HCT116 (cell line): ENCODE measurements at regions not wholly inside any gene's neighbourhood (a gene's known extent, or its start where the extent isn't known, plus 50 kb on each side); places are given as distances from the start of the nearest gene placed in this dataset.

ENCODE experiments used
- ATAC-seq: fragments of 200-7000 bp; cut with Tn5 transposase; 2 replicates; pipeline ENCODE4 v1.9.1; 2020; ENCODE audit warnings: mild to moderate bottlenecking, moderate library complexity
- BruUV-seq: library from RNA; stranded (reverse); fragments of 400-500 nt; replicated peaks from 2 replicates; lab custom pipeline; 2021; lab: Mats Ljungman, UMichigan
- CTCF ChIA-PET: fragments of 300-600 bp; sonication (Branson Sonifier 250); formaldehyde crosslinking; loops from one replicate; lab custom pipeline; 2021; ENCODE audit warnings: antibody characterized with exemption; lab: Charles Lee
- POLR2A ChIA-PET: fragments of 300-600, 350-600 bp; sonication (Branson Sonifier 250); formaldehyde crosslinking; loops from one replicate; lab custom pipeline; 2021; ENCODE audit warnings: antibody characterized with exemption; lab: Charles Lee
- RAD21 ChIA-PET, 2 experiments: fragments of 300-600 bp; sonication (Branson Sonifier 250); formaldehyde crosslinking; loops; one replicate each; lab custom pipeline; 2023; ENCODE audit warnings: low total read pairs in 2 of 2; ENCODE audit not compliant: uncharacterized antibody in 2 of 2, unreplicated experiment in 2 of 2, low non-redundant PET in 1 of 2; lab: Charles Lee
- DNase-seq: peaks from one replicate; pipeline ENCODE4 v3.0.0-alpha.2; 2010; ENCODE audit warnings: low read depth, low spot score
- H2AFZ ChIP-seq: fragments of 200-600 bp; shearing (Covaris generic), sonication (generic); 2 replicates; pipeline ENCODE4 v1.6.1; 2017; ENCODE audit warnings: low read depth, mixed run types, mixed read lengths, antibody characterized with exemption, low read length; ENCODE audit not compliant: poor library complexity, severe bottlenecking
- H3K27ac ChIP-seq: 2 replicates; pipeline ENCODE4 v1.5.1; 2012; ENCODE audit warnings: low read depth, low read length
- H3K27me3 ChIP-seq: fragments of 200-600 bp; sonication (generic); 2 replicates; pipeline ENCODE4 v1.6.1; 2016; ENCODE audit warnings: mixed run types, low read length, mixed read lengths; ENCODE audit not compliant: insufficient read depth
- H3K36me3 ChIP-seq, 2 experiments: fragments of 200-500 bp in 1 of 2; fragments of 200-600 bp in 1 of 2; sonication (Bioruptor generic) in 1 of 2; sonication (generic) in 1 of 2; 2 replicates each; pipeline versions ENCODE4 v1.5.1 to v1.6.1; 2014 to 2016; ENCODE audit warnings: low read length in 2 of 2, inconsistent platforms in 1 of 2, mixed read lengths in 1 of 2, mixed run types in 1 of 2; ENCODE audit not compliant: insufficient read depth in 2 of 2, control insufficient read depth in 1 of 2
- H3K4me1 ChIP-seq, 2 experiments: fragments of 200-600 bp in 1 of 2; sonication (generic) in 1 of 2; 2 replicates each; pipeline versions ENCODE4 v1.5.1 to v1.6.1; 2012 to 2017; ENCODE audit warnings: low read length in 2 of 2, inconsistent platforms in 1 of 2, mild to moderate bottlenecking in 1 of 2, mixed read lengths in 1 of 2, mixed run types in 1 of 2, moderate library complexity in 1 of 2; ENCODE audit not compliant: insufficient read depth in 2 of 2, control insufficient read depth in 1 of 2
- H3K4me2 ChIP-seq: fragments of 200-600 bp; sonication (generic); 2 replicates; pipeline ENCODE4 v1.6.1; 2017; ENCODE audit warnings: mixed run types, low read length, mixed read lengths
- H3K4me3 ChIP-seq, 2 experiments: fragments of 200-600 bp in 1 of 2; sonication (generic) in 1 of 2; replicated peaks in 1 of 2; 2 replicates each; pipeline ENCODE4 v1.5.1; 2011 to 2016; ENCODE audit warnings: low read length in 2 of 2, control low read depth in 1 of 2, low read depth in 1 of 2, mild to moderate bottlenecking in 1 of 2, mixed read lengths in 1 of 2, mixed run types in 1 of 2
- H3K79me2 ChIP-seq: fragments of 200-600 bp; sonication (generic); 2 replicates; pipeline ENCODE4 v1.6.1; 2017; ENCODE audit warnings: mild to moderate bottlenecking, mixed run types, low read length, moderate library complexity, mixed read lengths; ENCODE audit not compliant: insufficient read depth
- H3K9ac ChIP-seq: fragments of 200-600 bp; sonication (generic); 2 replicates; pipeline ENCODE4 v1.6.1; 2016; ENCODE audit warnings: low read length, mixed read lengths
- H3K9me2 ChIP-seq: fragments of 200-600 bp; sonication (generic), shearing (Covaris generic); 2 replicates; pipeline ENCODE4 v1.6.1; 2017; ENCODE audit warnings: mixed run types, mild to moderate bottlenecking, moderate library complexity; ENCODE audit not compliant: insufficient read depth
- H3K9me3 ChIP-seq, 2 experiments: fragments of 200-500 bp in 1 of 2; fragments of 200-600 bp in 1 of 2; sonication (Bioruptor generic) in 1 of 2; sonication (generic) in 1 of 2; 2 replicates each; pipeline ENCODE4 v1.6.1; 2014 to 2017; ENCODE audit warnings: low read length in 2 of 2, mixed read lengths in 2 of 2, inconsistent platforms in 1 of 2, low read depth in 1 of 2, mild to moderate bottlenecking in 1 of 2, mixed run types in 1 of 2, moderate library complexity in 1 of 2; ENCODE audit not compliant: control insufficient read depth in 1 of 2, insufficient read depth in 1 of 2
- H4K20me1 ChIP-seq: fragments of 200-600 bp; sonication (generic), shearing (Covaris generic); 2 replicates; pipeline ENCODE4 v1.6.1; 2017; ENCODE audit warnings: mixed run types, mild to moderate bottlenecking, moderate library complexity; ENCODE audit not compliant: insufficient read depth
- ATF3 ChIP-seq: IDR thresholded peaks from 2 replicates; pipeline ENCODE4 v1.6.1; 2012
- CBX3 ChIP-seq: IDR thresholded peaks from 2 replicates; pipeline ENCODE4 v1.6.1; 2012; ENCODE audit warnings: low read depth
- CEBPB ChIP-seq: IDR thresholded peaks from 2 replicates; pipeline ENCODE4 v1.6.1; 2012; ENCODE audit warnings: low read depth
- EGR1 ChIP-seq: IDR thresholded peaks from 2 replicates; pipeline ENCODE4 v1.6.1; 2012; ENCODE audit warnings: low read depth
- ELF1 ChIP-seq: IDR thresholded peaks from 2 replicates; pipeline ENCODE4 v1.6.1; 2012; ENCODE audit warnings: low read depth, borderline replicate concordance
- EZH2 ChIP-seq: fragments of 200-600 bp; sonication (generic); IDR thresholded peaks from 2 replicates; pipeline ENCODE4 v1.6.1; 2017; ENCODE audit warnings: antibody characterized with exemption, mixed run types
- EZH2phosphoT487 ChIP-seq: fragments of 200-600 bp; IDR thresholded peaks from 2 replicates; pipeline ENCODE4 v1.6.1; 2018; ENCODE audit warnings: antibody characterized with exemption, borderline replicate concordance
- FOSL1 ChIP-seq: IDR thresholded peaks from 2 replicates; pipeline ENCODE4 v1.6.1; 2012; ENCODE audit warnings: low read depth
- JUND ChIP-seq: IDR thresholded peaks from 2 replicates; pipeline ENCODE4 v1.6.1; 2012
- POLR2A ChIP-seq: IDR thresholded peaks from 2 replicates; pipeline ENCODE4 v1.7.0; 2011; ENCODE audit warnings: borderline replicate concordance; ENCODE audit not compliant: insufficient read depth, insufficient read length; ENCODE audit errors: extremely low read depth
- POLR2AphosphoS5 ChIP-seq: IDR thresholded peaks from 2 replicates; pipeline ENCODE4 v1.6.1; 2011; ENCODE audit warnings: mild to moderate bottlenecking, low read depth, low read length, moderate library complexity
- SP1 ChIP-seq: IDR thresholded peaks from 2 replicates; pipeline ENCODE4 v1.6.1; 2012; ENCODE audit warnings: low read depth
- SRF ChIP-seq: IDR thresholded peaks from 2 replicates; pipeline ENCODE4 v1.6.1; 2012; ENCODE audit warnings: low read depth
- YY1 ChIP-seq: IDR thresholded peaks from 2 replicates; pipeline ENCODE4 v1.6.1; 2011; ENCODE audit warnings: low read length, low read depth, moderate library complexity, mild to moderate bottlenecking; ENCODE audit not compliant: insufficient replicate concordance; ENCODE audit errors: extremely low read depth
- ZFX ChIP-seq: fragments of 450-650 bp; IDR thresholded peaks from 2 replicates; pipeline ENCODE4 v1.6.1; 2017
- intact Hi-C: fragments of 100-400 bp; cut with micrococcal nuclease; formaldehyde crosslinking; loops from 2 replicates; pipeline ENCODE4 v1.10.0; 2022
- TF ChIP-seq, protein P1 (sequence below): IDR thresholded peaks from 2 replicates; pipeline ENCODE4 v1.6.1; 2012; ENCODE audit warnings: low read depth
- TF ChIP-seq, protein P2 (sequence below): IDR thresholded peaks from 2 replicates; pipeline ENCODE4 v1.6.1; 2012
- TF ChIP-seq, protein P3 (sequence below): IDR thresholded peaks from 2 replicates; pipeline ENCODE4 v1.6.1; 2011; ENCODE audit warnings: mild to moderate bottlenecking, low read length, moderate library complexity; ENCODE audit not compliant: insufficient replicate concordance; ENCODE audit errors: extremely low read depth

GRCh38 chr10:2620827-2621521 lies 446.4 kb upstream of the PFKP start:
- Histone ChIP-seq H3K4me2 (no peak overlapping the region), H3K4me3 (no peak overlapping the region), H3K79me2 (no peaks in the 10 kb centered on the region), H3K4me1 (no peaks in the 10 kb centered on the region), H3K9me2 (no peaks in the 10 kb centered on the region), H3K27ac (no peak overlapping the region), H3K9ac (no peak overlapping the region), H3K9me3 (peaks cover 3 to 13% of the 10 kb centered on the region in 2 experiments; a peak in 2 of 4 replicates), H3K27me3 (no peaks in the 10 kb centered on the region), H2AFZ (no peak overlapping the region), H4K20me1 (no peaks in the 10 kb centered on the region), H3K36me3 (no peaks in the 10 kb centered on the region)
- RAD21 ChIA-PET: no interaction called here
- CTCF ChIA-PET: no interaction called here
- POLR2A ChIA-PET: no interaction called here
- BruUV-seq: no TSS peak
- DNase-seq (no peak), ATAC-seq (no peak)
- intact Hi-C loops: no loop called here
- no peak for TF ChIP-seq EGR1
- no peak for TF ChIP-seq CBX3
- TF ChIP-seq, protein P1, sequence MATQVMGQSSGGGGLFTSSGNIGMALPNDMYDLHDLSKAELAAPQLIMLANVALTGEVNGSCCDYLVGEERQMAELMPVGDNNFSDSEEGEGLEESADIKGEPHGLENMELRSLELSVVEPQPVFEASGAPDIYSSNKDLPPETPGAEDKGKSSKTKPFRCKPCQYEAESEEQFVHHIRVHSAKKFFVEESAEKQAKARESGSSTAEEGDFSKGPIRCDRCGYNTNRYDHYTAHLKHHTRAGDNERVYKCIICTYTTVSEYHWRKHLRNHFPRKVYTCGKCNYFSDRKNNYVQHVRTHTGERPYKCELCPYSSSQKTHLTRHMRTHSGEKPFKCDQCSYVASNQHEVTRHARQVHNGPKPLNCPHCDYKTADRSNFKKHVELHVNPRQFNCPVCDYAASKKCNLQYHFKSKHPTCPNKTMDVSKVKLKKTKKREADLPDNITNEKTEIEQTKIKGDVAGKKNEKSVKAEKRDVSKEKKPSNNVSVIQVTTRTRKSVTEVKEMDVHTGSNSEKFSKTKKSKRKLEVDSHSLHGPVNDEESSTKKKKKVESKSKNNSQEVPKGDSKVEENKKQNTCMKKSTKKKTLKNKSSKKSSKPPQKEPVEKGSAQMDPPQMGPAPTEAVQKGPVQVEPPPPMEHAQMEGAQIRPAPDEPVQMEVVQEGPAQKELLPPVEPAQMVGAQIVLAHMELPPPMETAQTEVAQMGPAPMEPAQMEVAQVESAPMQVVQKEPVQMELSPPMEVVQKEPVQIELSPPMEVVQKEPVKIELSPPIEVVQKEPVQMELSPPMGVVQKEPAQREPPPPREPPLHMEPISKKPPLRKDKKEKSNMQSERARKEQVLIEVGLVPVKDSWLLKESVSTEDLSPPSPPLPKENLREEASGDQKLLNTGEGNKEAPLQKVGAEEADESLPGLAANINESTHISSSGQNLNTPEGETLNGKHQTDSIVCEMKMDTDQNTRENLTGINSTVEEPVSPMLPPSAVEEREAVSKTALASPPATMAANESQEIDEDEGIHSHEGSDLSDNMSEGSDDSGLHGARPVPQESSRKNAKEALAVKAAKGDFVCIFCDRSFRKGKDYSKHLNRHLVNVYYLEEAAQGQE: no peak
- TF ChIP-seq, protein P2, sequence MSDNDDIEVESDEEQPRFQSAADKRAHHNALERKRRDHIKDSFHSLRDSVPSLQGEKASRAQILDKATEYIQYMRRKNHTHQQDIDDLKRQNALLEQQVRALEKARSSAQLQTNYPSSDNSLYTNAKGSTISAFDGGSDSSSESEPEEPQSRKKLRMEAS: no peak
- TF ChIP-seq EZH2phosphoT487: no peak
- TF ChIP-seq ATF3: no peak
- TF ChIP-seq POLR2A: no peak
- no peak for TF ChIP-seq ELF1
- TF ChIP-seq CEBPB: no peak
- TF ChIP-seq SRF: no peak
- TF ChIP-seq, protein P3, sequence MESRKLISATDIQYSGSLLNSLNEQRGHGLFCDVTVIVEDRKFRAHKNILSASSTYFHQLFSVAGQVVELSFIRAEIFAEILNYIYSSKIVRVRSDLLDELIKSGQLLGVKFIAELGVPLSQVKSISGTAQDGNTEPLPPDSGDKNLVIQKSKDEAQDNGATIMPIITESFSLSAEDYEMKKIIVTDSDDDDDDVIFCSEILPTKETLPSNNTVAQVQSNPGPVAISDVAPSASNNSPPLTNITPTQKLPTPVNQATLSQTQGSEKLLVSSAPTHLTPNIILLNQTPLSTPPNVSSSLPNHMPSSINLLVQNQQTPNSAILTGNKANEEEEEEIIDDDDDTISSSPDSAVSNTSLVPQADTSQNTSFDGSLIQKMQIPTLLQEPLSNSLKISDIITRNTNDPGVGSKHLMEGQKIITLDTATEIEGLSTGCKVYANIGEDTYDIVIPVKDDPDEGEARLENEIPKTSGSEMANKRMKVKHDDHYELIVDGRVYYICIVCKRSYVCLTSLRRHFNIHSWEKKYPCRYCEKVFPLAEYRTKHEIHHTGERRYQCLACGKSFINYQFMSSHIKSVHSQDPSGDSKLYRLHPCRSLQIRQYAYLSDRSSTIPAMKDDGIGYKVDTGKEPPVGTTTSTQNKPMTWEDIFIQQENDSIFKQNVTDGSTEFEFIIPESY: no peak
- TF ChIP-seq EZH2: no peak
- no peak for TF ChIP-seq POLR2AphosphoS5
- no peak for TF ChIP-seq YY1
- no peak for TF ChIP-seq FOSL1
- no peak for TF ChIP-seq SP1
- no peak for TF ChIP-seq ZFX
- TF ChIP-seq JUND: no peak
